Erythroblast (primary cell): ENCODE measurements at regions not wholly inside any gene's neighbourhood (a gene's known extent, or its start where the extent isn't known, plus 50 kb on each side); places are given as distances from the start of the nearest gene placed in this dataset.

ENCODE experiments used
- GATA1 ChIP-seq: IDR thresholded peaks from 2 replicates; pipeline ENCODE4 v1.6.1; 2011; ENCODE audit warnings: low read depth, mild to moderate bottlenecking, control low read depth, low read length, moderate library complexity
- POLR2A ChIP-seq: IDR thresholded peaks from 2 replicates; pipeline ENCODE4 v1.6.1; 2011; ENCODE audit warnings: mild to moderate bottlenecking, low read length

- TF ChIP-seq POLR2A (no peak), GATA1 (no peak)
These were observed 1067.2 kb downstream of the EPHA7 start for GRCh38 chr6:92352130-92352529.
